Ammon's horn (tissue), 1 donor: ENCODE measurements at regions not wholly inside any gene's neighbourhood (a gene's known extent, or its start where the extent isn't known, plus 50 kb on each side); places are given as distances from the start of the nearest gene placed in this dataset.

ENCODE experiments used
- DNase-seq: peaks from one replicate; pipeline ENCODE4 v3.0.0-alpha.2; 2016; ENCODE audit warnings: low spot score

DNA sequence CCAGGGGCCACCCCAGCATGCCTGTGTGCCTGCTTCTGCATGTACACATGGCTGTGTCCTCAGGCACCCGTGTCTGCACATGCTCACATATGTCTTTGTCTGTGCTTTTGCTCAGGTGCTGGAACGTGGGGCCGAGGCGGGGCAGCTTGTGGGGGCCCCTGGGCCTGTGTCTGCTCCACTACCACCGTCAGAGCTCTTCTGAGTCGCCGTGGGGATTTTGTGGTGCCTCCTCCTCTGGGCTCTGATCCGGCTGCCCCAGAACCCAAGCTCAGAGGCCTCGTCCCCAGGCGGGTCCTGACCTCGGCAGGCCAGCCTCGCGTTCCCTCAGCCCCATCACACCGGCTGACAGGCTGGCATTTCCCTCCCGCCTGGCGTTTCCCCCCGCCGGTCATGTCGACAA is 104.6 kb upstream of the ACTRT2 start:
- DNase-seq: no peak

GRCh38 chr1:2917284-2917683 is 104.0 kb upstream of the ACTRT2 start:
- DNase-seq: no peak

- no peak for DNase-seq
Observed at GRCh38 chr1:2918441-2918840, 102.8 kb upstream of the ACTRT2 start.

DNA sequence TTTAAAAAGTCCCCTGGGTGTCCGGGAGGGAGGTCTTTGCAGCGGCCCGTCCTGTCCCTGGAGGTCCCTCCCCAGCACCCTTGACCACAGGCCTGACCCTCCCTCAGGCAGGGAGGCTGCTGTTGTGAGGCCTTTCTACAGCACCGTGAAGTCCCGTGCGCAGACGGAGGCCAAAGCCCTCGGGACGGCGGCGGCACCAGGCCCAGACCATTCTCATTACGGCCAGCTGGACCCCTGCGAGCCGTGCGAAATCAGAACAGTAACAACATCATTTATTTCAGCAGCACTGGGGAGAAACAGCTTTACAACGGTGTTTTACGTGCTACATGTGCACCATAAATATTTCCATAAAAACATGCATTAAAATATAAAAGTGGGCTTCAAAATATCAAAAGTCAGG is 101.4 kb upstream of the ACTRT2 start:
- DNase-seq: no peak

GRCh38 chr1:2920421-2921015 is 100.7 kb upstream of the ACTRT2 start:
- DNase-seq: no peak

DNA sequence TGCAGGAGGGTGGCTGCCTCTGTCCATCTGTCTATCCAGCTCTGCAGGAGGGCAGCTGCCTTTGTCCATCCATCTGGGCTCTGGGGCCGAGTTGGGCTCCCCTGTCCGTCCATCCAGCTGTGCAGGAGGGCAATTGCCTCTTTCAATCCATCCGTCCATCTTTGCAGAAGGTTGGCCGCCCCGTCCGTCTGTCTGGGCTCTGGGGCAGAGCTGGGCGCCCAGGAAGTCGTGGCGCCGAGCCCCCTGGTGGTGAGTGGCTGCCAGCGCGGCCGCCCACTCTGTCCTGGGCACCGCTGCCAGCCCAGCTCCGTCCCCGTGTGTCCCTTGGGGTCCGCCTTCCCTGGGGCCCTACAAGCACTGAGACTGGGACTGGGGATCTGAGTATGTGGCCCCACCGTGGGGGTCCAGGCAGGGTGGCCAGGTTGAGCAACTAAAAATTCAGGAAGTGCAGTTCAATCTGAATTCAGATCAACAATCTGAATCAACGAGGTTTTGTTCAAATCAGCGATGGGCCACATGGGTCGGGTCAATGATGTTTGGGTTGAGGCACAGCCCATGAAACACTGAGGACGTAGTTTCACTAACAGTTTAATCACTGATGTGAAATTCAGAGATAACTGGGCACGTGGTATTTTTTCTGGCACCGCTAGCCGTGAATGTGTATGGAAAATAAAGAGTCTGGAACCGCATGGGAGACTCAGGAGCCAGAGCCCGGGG is 99.1 kb upstream of the ACTRT2 start:
- no peak for DNase-seq

DNA sequence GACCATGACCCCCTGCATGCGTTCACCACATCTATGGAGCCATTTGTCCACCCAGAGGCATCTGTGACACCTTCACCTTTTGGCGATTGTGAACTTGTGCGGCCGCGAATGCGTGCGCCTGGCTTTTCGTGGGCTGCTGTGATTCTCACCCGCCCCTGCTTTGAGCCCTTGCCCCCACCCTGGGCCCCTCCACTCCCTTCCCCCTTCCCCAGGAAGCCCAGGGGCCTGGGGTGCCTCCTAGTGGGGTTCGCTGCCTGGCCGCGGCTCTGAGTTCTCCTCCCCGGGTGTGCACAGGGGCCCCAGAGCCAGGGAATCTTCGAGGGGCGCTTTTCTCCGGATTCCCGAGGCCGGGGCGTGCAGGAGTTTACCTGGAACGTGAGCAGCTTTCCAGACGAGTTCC is 97.9 kb upstream of the ACTRT2 start:
- DNase-seq: no peak

DNA sequence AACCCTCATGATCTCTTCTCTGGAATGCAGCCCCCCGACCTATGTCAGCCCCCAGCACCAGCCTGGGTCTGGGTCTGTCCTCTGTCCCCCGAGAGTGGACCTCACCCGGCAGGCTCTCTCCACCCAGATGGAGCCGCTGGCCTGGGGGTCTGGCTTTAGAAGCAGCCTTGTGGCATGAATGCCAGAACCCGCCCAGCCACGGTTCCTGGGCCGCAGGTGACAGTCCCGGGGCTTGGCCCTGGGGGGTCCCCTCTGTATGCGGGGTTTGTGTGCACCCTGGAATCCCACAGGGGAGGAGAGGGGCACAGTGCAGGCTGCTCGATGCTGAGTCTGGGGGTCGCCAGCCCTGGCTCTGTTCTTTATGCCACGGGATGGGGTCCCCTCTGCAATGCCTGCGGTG is 96.0 kb upstream of the ACTRT2 start:
- DNase-seq: no peak

GRCh38 chr1:2925918-2926317 is 95.3 kb upstream of the ACTRT2 start:
- no peak for DNase-seq

- DNase-seq: no peak
Observed at GRCh38 chr1:2926447-2927055, 94.7 kb upstream of the ACTRT2 start.

- peak; percentile 23 for DNase-seq
Observed at GRCh38 chr1:2927393-2928360, 93.6 kb upstream of the ACTRT2 start.

DNA sequence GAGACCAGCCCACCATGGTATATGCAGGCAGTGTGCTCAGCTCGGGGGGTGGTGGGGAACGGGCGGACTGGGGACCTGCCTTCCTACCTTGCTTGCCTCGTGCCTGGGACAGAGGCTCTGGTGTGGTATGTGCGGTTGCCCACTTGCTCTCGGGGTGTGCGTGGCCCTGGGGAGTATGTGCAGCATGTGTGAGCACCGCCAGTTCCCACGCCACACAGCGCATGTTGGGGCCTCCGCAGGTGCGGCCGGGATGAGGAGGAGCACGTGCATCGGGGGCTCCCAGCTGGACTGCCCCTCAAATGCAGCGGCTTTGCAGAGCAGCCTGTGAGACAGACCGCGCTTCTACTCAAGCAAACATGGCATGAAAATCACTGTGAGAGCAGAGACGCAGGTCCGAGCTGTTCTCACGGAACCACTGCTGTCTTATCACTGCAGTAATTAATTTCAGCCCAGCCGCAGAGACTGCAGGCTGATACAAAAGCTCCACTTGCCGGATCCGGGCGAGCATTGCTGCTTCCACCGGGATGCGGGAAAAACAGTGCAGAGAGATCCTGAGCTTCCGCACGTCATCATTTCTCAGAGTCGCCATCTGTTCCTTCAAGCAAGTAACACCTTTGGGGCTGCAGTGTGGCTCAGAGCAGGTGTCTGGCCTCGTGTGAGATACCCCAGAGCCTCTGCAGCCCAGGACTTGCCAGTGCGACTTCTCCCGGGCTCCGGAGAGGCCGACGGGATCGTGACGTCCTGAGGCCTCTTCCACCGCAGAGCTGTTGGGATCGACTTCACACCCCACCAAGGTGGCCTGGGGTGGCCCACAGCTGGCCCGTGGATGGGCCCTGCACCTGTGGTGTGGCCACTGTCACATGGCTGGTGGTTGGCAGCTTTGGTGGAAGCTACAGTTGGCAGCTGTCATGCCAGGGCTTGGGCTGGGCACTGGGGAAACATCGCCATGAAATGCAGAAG is 92.6 kb upstream of the ACTRT2 start:
- DNase-seq: peak; percentile 30

- DNase-seq: no peak
Observed at GRCh38 chr1:2929335-2929734, 91.9 kb upstream of the ACTRT2 start.

DNA sequence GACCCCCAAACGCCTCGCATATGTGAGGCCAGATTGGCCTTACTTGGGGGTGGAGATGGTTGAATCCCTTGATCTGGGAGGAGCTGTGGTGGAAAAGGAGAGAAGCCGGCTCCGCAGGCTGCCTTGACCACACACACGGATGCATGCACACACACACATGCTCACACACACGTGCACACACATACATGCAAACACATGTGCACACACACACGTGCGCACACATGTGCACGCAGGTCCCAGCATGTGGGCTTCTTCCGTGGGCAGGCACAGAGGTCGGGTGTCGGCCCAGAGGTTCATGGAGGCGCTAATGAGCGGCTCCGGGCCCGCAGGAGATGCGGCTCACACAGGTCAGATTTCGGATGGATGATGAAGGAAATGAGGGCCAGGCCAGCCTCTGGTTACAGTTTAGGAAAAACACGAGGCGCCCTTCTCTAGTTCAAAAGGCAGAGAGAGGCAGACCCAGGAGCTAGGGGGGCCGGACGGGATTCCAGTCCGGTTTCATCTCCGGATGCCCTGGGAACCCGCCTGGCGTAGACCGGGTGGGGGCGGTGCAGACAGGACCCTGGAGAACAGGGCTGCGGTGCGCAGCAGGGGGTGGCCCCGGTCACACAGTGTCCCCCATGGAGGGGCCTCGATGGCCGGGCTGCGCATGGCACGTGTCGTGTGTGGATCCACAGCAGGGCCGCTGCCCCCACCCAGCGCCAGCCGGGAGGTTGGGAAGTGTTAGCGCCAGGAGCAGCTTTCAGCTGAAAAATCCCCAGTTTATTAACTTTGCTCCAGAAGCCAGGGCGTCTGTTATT is 91.1 kb upstream of the ACTRT2 start:
- DNase-seq: no peak

DNA sequence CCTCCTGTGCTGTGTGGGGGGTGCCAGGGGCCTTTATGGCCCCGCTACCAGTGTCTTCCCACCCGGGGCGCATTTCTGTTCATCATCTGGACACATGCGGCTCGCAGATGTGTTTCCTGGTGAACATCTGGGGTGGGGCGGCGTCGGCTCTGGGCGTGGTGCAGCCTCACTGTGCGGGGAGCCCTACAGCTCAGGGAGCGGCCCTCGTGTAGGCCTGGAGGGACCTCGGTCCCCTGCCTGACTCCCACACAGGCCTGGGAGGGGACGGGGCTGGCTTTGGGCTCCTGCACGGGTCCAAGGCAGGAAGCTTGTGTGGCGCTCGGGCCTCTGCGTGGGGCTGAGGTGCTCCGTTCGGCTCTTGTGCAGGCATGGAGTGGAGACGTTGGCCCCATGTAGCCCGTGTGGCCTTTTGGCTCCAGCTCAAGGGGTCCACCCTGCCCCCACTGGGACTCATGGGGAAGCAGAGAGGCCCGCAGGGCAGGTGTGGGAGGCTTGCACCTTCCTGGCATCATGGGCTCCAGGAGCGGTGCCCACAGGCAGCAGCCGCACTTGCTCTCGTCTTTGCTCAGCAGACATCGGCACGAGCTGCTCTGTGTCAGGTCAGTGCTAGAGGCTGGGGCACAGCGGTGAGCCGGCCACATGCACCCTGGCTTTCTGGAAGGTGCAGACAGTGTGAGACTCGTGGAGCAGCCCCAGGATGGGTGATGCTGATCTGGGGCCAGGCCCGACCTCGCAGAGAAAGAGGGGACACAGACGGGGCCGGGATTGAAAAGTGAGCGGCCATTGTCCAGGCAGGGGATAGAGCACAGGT is 90.1 kb upstream of the ACTRT2 start:
- DNase-seq: no peak

DNA sequence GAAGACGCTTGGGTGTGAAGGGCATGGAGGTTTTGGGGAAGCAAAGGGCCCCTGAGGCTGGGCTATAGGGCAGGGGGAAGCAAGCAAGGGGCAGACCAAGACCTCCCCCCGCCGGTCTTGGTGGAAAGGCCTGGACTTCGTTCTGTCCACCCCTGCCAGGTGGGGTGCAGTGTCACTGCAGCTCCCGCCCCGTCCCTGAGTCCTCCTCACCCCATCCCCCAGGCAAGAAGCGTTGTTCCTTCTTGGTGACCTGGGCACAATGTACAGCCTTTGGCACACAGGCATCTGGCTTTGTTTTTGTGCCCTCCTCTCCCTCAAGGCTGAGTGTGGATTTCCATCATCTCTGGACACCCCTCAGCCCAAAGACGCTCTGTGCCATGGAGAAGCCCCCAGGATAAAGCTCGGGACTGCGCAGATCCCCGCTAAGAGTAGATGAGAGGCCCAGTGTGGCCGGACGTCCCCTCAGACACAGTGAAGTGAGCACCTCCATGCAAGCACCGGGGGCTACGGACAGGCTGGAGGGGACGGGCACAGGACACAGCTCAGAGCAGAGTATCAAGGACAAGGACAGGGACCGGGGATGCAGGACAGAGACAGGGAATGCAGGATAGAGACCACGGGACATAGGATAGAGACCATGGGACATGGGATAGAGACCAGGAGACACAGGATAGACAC is 89.4 kb upstream of the ACTRT2 start:
- DNase-seq: no peak

DNA sequence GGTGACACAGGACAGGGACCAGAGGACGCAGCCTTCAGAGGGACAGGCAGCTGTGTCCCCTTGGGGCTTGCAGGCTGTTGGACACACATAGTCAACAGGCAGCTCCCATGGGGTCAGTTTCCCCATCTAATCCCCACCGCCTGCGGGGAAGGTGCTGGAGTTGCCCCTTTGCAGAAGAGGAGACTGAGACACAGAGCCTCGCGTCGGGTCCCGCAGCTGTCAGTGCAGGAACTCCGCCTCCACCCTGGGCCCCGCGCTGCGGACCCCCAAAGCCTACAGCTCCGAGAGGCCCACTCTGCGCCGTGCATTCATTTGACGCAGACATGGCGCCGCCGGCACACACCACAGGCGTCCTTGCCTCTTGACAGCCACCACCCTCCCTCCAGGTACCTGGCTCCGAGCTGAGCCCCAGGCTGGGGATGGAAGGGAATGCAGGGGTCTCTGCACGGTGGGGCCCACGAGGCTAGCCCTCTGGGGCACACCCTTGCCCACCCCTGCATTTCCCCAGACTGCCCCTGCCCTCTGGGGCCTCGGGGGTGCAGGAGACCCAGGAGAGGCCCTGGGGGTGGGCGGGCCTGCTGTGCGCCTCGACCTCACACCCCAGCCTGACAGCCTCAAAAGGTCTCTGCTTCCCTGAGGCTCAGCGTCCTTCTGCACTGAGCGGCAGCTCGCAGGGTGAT is 88.5 kb upstream of the ACTRT2 start:
- DNase-seq: no peak

DNA sequence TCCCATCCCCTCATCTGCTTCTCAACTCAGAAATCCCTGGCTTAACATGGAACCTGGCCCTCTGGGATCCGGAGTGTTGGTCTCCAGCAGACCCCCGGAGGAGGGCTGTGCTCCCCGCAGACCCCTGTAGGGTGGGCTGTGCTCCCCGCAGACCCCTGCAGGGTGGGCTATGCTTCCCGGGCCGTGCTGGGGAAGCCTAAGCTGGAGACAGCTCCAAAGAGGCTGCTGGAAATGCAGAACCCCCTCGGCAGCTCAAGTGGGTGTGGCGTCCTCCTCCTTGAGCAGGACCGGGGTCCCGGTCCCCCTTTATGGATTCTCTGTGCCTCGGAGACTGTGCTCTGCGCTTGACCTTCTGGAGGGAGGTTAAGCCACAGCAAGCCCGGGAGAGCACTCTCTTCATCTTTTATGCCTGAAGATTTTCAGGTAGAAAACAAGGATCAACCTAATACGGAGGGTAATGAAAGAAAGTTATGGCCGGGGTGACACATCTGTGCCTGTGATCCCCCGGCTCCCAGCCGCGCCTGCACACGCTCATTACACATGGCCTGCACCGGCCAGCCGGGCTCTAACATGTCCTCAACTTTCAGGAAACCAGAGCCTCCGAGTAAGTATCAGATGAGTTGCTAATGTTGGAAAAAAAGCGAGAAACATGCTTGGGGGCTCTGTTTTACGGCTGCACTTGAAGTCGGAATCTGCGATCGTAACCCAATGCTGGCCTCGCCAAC is 87.7 kb upstream of the ACTRT2 start:
- no peak for DNase-seq
